RWPE1 (cell line): ENCODE measurements at regions not wholly inside any gene's neighbourhood (a gene's known extent, or its start where the extent isn't known, plus 50 kb on each side); places are given as distances from the start of the nearest gene placed in this dataset.

Experiments used
- CTCF ChIA-PET: fragments of 350-600 bp; sonication (Branson Sonifier 250); formaldehyde crosslinking; extraction: SDS; loops from one replicate; lab custom pipeline; 2021; lab: Yijun Ruan, JAX
- POLR2A ChIA-PET: fragments of 400-600 bp; formaldehyde crosslinking; extraction: SDS; loops from one replicate; lab custom pipeline; 2020; ENCODE audit warnings: antibody characterized with exemption; ENCODE audit not compliant: low non-redundant PET; lab: Yijun Ruan, JAX
- DNase-seq: peaks from one replicate; pipeline ENCODE4 v3.0.0; 2012; ENCODE audit warnings: low spot score
- H3K27ac ChIP-seq: fragments of 450-650 bp; 2 replicates; pipeline ENCODE4 v1.5.1; 2017
- CTCF ChIP-seq: fragments of 450-650 bp; conservative IDR thresholded peaks from 2 replicates; pipeline ENCODE4 v1.5.1; 2017; ENCODE audit warnings: low read depth, mild to moderate bottlenecking

- no peak for DNase-seq
- H3K27ac ChIP-seq = no peak overlapping the region
- POLR2A ChIA-PET = no interaction called here
- no peak for TF ChIP-seq CTCF
- CTCF ChIA-PET = no interaction called here
These were observed 322.3 kb downstream of the ARRDC4 start for GRCh38 chr15:98282656-98283332.

- ChIA-PET POLR2A (no interaction called here), CTCF (interaction anchor here (0.7 kb wide), 1 partner anchor 59 kb away, joined by 3 read pairs; no protein-coding TSS in a partner anchor)
- no peak for DNase-seq
- no peak for TF ChIP-seq CTCF
- H3K27ac ChIP-seq = no peak overlapping the region
These were observed 325.7 kb downstream of the ARRDC4 start for GRCh38 chr15:98286200-98286599.

- CTCF ChIA-PET = no interaction called here
- POLR2A ChIA-PET = no interaction called here
- no peak overlapping the region for H3K27ac ChIP-seq
- TF ChIP-seq CTCF = no peak
- DNase-seq = no peak
These were observed 326.3 kb downstream of the ARRDC4 start for GRCh38 chr15:98286831-98287230.

- ChIA-PET CTCF (no interaction called here), POLR2A (no interaction called here)
- H3K27ac ChIP-seq = no peak overlapping the region
- no peak for TF ChIP-seq CTCF
- DNase-seq = no peak
These were observed 327.6 kb downstream of the ARRDC4 start for GRCh38 chr15:98288091-98288590.

GRCh38 chr15:98289747-98290146 is 329.2 kb downstream of the ARRDC4 start:
- CTCF ChIA-PET = no interaction called here

More at GRCh38 chr15:98289747-98290146, 329.2 kb downstream of the ARRDC4 start:
- no peak for DNase-seq
- POLR2A ChIA-PET = no interaction called here
- TF ChIP-seq CTCF = no peak
- no peak overlapping the region for H3K27ac ChIP-seq
